ENCODE measurements at regions not wholly inside any gene's neighbourhood (a gene's known extent, or its start where the extent isn't known, plus 50 kb on each side); places are given as distances from the start of the nearest gene placed in this dataset.

DNA sequence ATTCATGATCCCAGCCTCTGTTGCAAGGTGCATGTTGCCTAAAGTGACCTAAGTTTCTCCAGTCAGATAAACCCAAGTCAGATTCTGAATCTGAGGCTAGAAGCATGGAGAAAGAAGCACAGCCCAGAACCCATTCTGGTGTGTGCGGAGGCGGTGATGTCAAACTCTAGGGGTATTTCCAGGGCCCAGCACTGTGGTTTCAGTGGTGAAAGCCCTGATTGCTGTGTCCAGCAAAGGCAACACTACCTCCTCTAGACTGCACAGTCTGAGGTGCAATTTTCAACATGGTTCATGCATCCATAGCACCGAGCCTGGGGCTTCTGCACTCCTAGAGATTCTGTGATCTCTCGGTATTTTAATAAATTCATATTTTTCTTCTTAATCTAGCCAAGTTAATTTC, 264.8 kb upstream of the KLHL29 start:
- Histone ChIP-seq H4K8ac (ENCODE audit: low read depth in 2 of 2, low read length in 2 of 2) (no peak overlapping the region), H3K18ac (ENCODE audit: low read depth, low read length) (no peak overlapping the region), H2AFZ (replicated peaks; ENCODE audit: low read length, poor library complexity) (no peak overlapping the region), H3K36me3 (ENCODE audit: control insufficient read depth, insufficient read depth, low read length) (no peaks in the 10 kb centered on the region), H2AK9ac (replicated peaks; ENCODE audit: low read depth, low read length, poor library complexity) (no peak overlapping the region), H3K4ac (ENCODE audit: low read depth, low read length) (no peak overlapping the region), H2BK15ac (ENCODE audit: low read depth, low read length) (no peak overlapping the region), H4K91ac (ENCODE audit: insufficient read depth, low read depth, low read length) (no peak overlapping the region), H3K23ac (ENCODE audit: low read depth, low read length) (no peak overlapping the region), H4K5ac (ENCODE audit: low read depth, low read length) (no peak overlapping the region), H2BK20ac (ENCODE audit: low read depth, low read length) (no peak overlapping the region), H2AK5ac (ENCODE audit: low read depth, low read length) (no peak overlapping the region), H3K9ac (ENCODE audit: low read depth, low read length) (no peak overlapping the region), H2BK120ac (ENCODE audit: low read depth, low read length) (no peak overlapping the region), H3K27me3 (ENCODE audit: control insufficient read depth, insufficient read depth, low read length) (no peaks in the 10 kb centered on the region), H3K79me1 (ENCODE audit: low read depth in 1 of 2, low read length in 2 of 2) (no peaks in the 10 kb centered on the region), H3K14ac (replicated peaks; ENCODE audit: low read depth, low read length) (no peak overlapping the region), H4K20me1 (ENCODE audit: insufficient read depth, low read length) (no peaks in the 10 kb centered on the region), H3K9me3 (ENCODE audit: control insufficient read depth, insufficient read depth, low read length) (peaks cover 19% of the 10 kb centered on the region; the same call in 1 of the 2 replicates), H3K4me2 (ENCODE audit: low read depth, low read length) (no peak overlapping the region), H2BK5ac (ENCODE audit: low read depth, low read length, poor library complexity, severe bottlenecking) (no peak overlapping the region), H3K9me1 (ENCODE audit: insufficient read depth, low read length) (no peaks in the 10 kb centered on the region), H3K56ac (ENCODE audit: extremely low read depth, insufficient read depth, low read length) (no peak overlapping the region), H3K27ac (ENCODE audit: insufficient read depth, low read length) (no peak overlapping the region), H3K4me1 (ENCODE audit: control insufficient read depth, insufficient read depth, low read length) (no peaks in the 10 kb centered on the region), H3K4me3 (ENCODE audit: insufficient read depth, low read depth, low read length) (no peak overlapping the region)
- in situ Hi-C loops (cut with MboI; ENCODE audit: low sequenced_read_pairs): no loop called here
- POLR2A ChIA-PET (ENCODE audit: unreplicated experiment): no interaction called here
- TF ChIP-seq MAZ (IDR thresholded peaks at IDR 0.05; ENCODE audit: borderline replicate concordance, low read depth, low read length) (no peak), CEBPB (IDR thresholded peaks at IDR 0.05; ENCODE audit: low read depth, low read length) (no peak), MAFK (IDR thresholded peaks at IDR 0.05; ENCODE audit: low read depth, low read length) (no peak), MXI1 (IDR thresholded peaks at IDR 0.05; ENCODE audit: borderline replicate concordance, low read depth, low read length) (no peak), CHD1 (IDR thresholded peaks at IDR 0.05; ENCODE audit: low read depth, low read length) (no peak), RFX5 (IDR thresholded peaks at IDR 0.05; ENCODE audit: low read depth, low read length) (no peak), BHLHE40 (IDR thresholded peaks at IDR 0.05; ENCODE audit: low read depth, low read length) (no peak), RAD21 (IDR thresholded peaks at IDR 0.05; ENCODE audit: low read length) (no peak), RCOR1 (IDR thresholded peaks at IDR 0.05; ENCODE audit: insufficient replicate concordance, low read length) (no peak), NFE2L2 (IDR thresholded peaks at IDR 0.05; ENCODE audit: low read depth, low read length) (no peak), SMC3 (IDR thresholded peaks at IDR 0.05; ENCODE audit: low read depth, low read length) (no peak)
- TF ChIP-seq, protein P1, sequence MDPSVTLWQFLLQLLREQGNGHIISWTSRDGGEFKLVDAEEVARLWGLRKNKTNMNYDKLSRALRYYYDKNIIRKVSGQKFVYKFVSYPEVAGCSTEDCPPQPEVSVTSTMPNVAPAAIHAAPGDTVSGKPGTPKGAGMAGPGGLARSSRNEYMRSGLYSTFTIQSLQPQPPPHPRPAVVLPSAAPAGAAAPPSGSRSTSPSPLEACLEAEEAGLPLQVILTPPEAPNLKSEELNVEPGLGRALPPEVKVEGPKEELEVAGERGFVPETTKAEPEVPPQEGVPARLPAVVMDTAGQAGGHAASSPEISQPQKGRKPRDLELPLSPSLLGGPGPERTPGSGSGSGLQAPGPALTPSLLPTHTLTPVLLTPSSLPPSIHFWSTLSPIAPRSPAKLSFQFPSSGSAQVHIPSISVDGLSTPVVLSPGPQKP (IDR thresholded peaks at IDR 0.05; ENCODE audit: borderline replicate concordance, low read depth, low read length): no peak
- TF ChIP-seq, protein P2, sequence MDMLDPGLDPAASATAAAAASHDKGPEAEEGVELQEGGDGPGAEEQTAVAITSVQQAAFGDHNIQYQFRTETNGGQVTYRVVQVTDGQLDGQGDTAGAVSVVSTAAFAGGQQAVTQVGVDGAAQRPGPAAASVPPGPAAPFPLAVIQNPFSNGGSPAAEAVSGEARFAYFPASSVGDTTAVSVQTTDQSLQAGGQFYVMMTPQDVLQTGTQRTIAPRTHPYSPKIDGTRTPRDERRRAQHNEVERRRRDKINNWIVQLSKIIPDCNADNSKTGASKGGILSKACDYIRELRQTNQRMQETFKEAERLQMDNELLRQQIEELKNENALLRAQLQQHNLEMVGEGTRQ (IDR thresholded peaks at IDR 0.05; ENCODE audit: low read depth, low read length): no peak
- no TSS peak for BruUV-seq (replicated peaks)
- WGBS, 2 experiments (ENCODE audit: extremely low coverage in 2 of 2, insufficient read length in 1 of 2): no CpG with 5 or more reads among the region's 4 CpGs
- CTCF ChIA-PET: no interaction called here
- intact Hi-C loops (cut with micrococcal nuclease): no loop called here
- DNase-seq: no peak
- dilution Hi-C loops (cut with HindIII; ENCODE audit: low sequenced_read_pairs, unreplicated experiment): no loop called here
- no peak for ATAC-seq (ENCODE audit: low read depth)

Data from IMR-90 (cell line).